Activated T-helper 1 cell treated with anti-CD3 and anti-CD28 coated beads, Interleukin-12 subunit alpha, Interleukin-12 subunit beta, Interleukin-2, Interleukin-4 antibody, amounts not matched to agents 30 ng/mL and 10 ng/mL and 1 ng/mL, durations not matched to agents 14 hours and 24 hours and 36 hours (primary cell): ENCODE measurements at regions not wholly inside any gene's neighbourhood (a gene's known extent, or its start where the extent isn't known, plus 50 kb on each side); places are given as distances from the start of the nearest gene placed in this dataset.
"Not testable (repeated sequence)": the region's sequence is repeated elsewhere in the genome, so short reads cannot be mapped to it uniquely, and the experiment has no call there.

Source experiments
- DNase-seq: peaks from one replicate; pipeline ENCODE4 v3.0.0; 2021; ENCODE audit warnings: low spot score
- H3K27ac Mint-ChIP-seq: one replicate; pipeline ENCODE4 v1.8.0; 2021; ENCODE audit warnings: mild to moderate bottlenecking, mixed read lengths
- H3K27me3 Mint-ChIP-seq: one replicate; pipeline ENCODE4 v1.8.0; 2022; ENCODE audit warnings: mild to moderate bottlenecking, moderate library complexity, mixed read lengths; ENCODE audit not compliant: insufficient read depth
- H3K36me3 Mint-ChIP-seq: one replicate; pipeline ENCODE4 v1.8.0; 2021; ENCODE audit warnings: low read depth, mixed read lengths
- H3K4me1 Mint-ChIP-seq: one replicate; pipeline ENCODE4 v1.8.0; 2021; ENCODE audit warnings: low read depth, mixed read lengths
- H3K4me3 Mint-ChIP-seq: one replicate; pipeline ENCODE4 v1.8.0; 2021; ENCODE audit warnings: mild to moderate bottlenecking, moderate library complexity, mixed read lengths
- H3K9me3 Mint-ChIP-seq: one replicate; pipeline ENCODE4 v1.8.0; 2021; ENCODE audit warnings: mixed read lengths
- intact Hi-C: fragments of 100-400 bp; cut with micrococcal nuclease; formaldehyde crosslinking; loops from one replicate; pipeline ENCODE4 v1.15.1; 2024

DNA sequence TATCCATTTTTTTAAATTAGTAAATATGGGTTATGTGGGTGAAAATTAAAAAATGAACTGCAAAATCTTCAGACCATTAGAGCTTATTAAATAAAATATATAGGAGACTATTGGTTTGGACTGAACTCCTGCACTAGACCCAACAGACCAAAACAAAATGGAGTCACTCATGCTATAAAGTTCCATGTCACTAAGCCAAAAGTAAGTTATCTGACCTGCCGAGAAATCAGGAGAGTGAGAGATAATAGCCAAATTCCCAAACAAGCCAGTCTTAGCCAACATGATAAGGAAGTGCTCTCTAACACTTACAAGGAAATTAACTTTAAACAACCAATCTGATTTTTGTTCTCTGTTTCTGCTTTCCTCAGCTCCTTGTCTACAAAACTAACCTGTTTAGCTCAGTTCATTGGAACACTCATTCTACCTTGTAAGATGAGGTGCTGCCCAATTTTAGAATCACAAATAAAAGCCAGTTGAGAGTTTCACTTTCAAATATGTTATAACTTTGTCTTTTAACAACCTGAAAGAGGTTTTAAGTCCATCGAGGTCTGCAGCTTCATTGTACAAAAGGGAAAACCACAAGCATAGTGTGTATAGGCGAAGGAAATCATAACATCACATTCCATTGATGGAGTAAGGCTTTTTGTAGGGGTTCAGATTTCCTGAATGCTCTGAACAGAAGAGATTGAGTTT is 220.5 kb downstream of the TENT5A start:
- no peak overlapping the region for H3K27ac Mint-ChIP-seq
- H3K27me3 Mint-ChIP-seq = no peaks in the 10 kb centered on the region
- no peaks in the 10 kb centered on the region for H3K4me1 Mint-ChIP-seq
- DNase-seq = no peak
- H3K9me3 Mint-ChIP-seq = no peaks in the 10 kb centered on the region
- H3K4me3 Mint-ChIP-seq = no peak overlapping the region
- intact Hi-C loops = no loop called here
- H3K36me3 Mint-ChIP-seq = no peaks in the 10 kb centered on the region

DNA sequence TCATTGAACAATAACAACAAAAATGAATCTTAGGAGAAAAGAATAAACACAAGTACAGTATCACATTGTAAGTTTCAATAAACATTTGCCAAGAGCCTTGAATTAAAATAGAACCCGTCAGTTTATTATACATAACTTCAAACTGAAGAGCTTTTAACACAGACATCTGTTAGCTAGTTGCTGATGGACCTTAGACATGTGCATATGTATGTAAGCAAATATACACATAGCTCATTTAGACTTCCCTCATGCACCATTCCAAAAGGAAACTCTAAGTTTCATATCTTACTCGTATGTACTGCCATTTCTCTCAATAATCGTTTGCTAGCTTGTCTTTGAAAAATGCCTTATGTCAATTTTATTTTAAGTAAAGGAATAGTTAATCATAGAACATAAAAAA is 235.0 kb downstream of the TENT5A start:
- H3K27ac Mint-ChIP-seq = no peak overlapping the region
- H3K9me3 Mint-ChIP-seq = no peaks in the 10 kb centered on the region
- H3K36me3 Mint-ChIP-seq = no peaks in the 10 kb centered on the region
- intact Hi-C loops = no loop called here
- no peaks in the 10 kb centered on the region for H3K27me3 Mint-ChIP-seq
- no peak overlapping the region for H3K4me3 Mint-ChIP-seq
- no peaks in the 10 kb centered on the region for H3K4me1 Mint-ChIP-seq
- DNase-seq = no peak

DNA sequence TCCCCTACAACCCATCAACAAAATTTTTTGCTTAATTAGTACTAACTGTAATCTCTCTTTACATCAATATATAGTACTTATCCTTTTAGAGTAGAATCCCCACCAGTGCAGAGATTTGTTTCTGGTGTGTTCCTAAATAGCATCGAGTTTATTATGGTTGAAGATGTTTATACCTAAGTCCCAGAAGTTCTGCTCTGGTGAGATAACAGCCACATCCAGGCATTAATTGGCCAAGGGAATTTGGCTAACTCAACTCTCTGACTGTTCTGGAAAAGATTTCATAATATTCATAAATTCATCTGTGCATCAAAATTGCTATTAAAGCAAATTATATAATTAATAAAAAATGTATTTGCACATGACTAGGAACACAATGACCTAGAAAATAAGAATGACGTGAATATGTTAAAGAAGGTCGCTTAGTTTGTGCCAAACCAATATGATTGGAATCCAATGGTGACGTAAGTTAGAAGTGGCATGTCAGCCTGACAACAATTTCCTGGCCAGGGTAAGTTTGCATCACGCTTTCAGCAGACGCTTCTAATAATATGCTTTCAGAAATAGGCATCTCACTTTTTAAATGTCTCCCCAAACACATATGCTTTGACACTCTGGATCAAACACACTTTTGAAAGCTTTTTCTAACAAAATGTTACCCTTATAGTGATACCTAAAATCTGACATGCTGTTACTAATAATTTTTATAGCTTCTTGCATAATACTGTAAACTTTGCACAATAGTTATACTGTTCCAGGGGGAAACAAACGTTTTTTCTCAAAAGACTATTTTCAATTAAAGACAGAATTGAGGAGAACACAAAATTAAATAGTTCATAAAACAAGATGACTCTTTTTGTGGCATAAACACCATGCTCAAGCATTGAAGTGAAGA is 236.7 kb downstream of the TENT5A start:
- Mint-ChIP-seq H3K9me3 (no peaks in the 10 kb centered on the region), H3K4me1 (no peaks in the 10 kb centered on the region), H3K27ac (no peak overlapping the region), H3K36me3 (no peaks in the 10 kb centered on the region), H3K27me3 (no peaks in the 10 kb centered on the region), H3K4me3 (no peak overlapping the region)
- DNase-seq = no peak
- intact Hi-C loops = no loop called here

DNA sequence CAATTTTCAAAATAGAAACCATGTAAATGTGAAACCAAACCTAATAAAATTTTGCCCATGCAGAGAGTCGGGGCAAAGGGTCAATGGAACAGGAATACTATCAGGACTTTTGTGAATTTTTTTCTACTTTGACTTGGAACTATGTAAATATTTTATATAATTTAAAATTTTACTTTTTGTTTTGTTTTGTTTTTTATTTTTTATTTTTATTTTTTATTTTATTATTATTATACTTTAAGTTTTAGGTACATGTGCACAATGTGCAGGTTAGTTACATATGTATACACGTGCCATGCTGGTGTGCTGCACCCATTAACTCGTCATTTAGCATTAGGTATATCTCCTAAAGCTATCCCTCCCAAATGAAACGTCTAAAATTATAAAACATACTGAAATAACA is 238.3 kb downstream of the TENT5A start:
- H3K27me3 Mint-ChIP-seq, intact Hi-C loops, H3K27ac Mint-ChIP-seq, H3K4me1 Mint-ChIP-seq, DNase-seq, H3K4me3 Mint-ChIP-seq, H3K9me3 Mint-ChIP-seq, H3K36me3 Mint-ChIP-seq: not testable (repeated sequence)

DNA sequence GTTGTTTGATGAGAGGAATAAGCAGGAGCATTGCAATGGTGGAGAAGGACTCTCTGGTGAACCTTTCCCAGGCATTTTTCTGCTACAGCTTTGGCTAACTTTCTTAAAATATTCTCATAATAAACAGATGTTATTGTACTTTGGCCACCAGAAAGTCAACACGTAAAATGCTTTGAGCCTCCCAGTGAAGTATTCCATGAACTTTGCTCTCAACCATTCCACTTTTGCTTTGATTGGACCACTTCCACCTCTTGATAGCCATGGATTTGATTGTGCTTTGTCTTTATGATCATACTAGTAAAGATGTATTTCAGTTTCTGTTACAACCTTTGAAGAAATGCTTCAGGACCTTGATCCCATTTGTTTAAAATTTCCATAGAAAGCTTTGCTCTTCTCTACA is 241.1 kb downstream of the TENT5A start:
- Mint-ChIP-seq H3K9me3 (no peaks in the 10 kb centered on the region), H3K4me3 (no peak overlapping the region), H3K27ac (no peak overlapping the region), H3K36me3 (no peaks in the 10 kb centered on the region), H3K27me3 (no peaks in the 10 kb centered on the region), H3K4me1 (no peaks in the 10 kb centered on the region)
- intact Hi-C loops = no loop called here
- no peak for DNase-seq

DNA sequence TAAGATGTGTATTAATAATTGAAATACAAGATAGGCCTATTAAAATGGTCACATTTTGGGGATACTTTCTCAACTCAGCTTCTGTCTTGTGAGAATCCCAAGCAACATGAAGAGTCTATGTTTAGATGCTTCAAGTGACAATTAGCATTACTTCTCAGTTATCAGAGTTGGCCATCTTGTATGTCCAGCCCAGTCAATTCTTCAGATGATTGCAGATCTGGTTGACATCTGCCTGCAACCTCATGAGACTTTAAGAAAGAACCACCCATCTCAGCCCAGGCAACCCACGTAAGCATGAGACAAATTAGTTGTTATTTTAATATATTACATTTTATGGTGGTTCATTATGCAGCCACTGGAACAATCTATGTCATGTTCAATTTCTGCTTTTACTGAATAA is 256.5 kb downstream of the TENT5A start:
- Mint-ChIP-seq H3K4me3 (no peak overlapping the region), H3K4me1 (no peaks in the 10 kb centered on the region)
- intact Hi-C loops = no loop called here

DNA sequence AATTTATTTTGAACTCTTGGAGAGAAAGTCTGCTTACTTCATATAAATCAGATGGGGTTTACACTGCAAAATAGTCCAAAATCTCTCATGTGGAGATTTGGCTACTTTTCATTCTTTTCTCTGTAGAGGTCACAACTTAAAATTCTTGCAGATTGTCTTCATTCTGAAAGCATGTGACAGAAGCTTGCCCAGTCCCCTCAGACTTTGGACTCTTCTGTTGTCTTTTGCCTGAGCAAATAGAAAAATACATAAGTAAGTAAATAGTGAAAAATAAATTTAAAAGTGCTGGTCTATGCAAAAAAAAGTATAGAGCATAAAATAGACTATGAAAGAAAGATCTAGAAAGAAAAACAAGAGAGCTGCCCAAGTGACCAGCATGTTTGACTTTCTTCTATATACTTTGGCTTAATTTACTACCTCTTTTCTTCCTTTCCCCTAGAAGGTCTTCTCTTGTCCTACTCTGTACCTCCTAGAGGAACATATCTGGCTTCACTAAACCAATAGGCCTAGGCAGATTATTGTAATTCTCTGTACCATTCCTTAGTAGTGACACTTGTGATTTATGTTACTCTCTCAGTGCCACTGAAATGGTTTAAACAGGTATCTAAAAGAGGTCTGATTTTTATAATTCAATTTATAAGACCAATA is 260.9 kb downstream of the TENT5A start:
- intact Hi-C loops = no loop called here
- H3K27me3 Mint-ChIP-seq = no peaks in the 10 kb centered on the region
- no peak for DNase-seq

More for the DNA sequence above, 256.5 kb downstream of the TENT5A start:
- Mint-ChIP-seq H3K36me3 (no peaks in the 10 kb centered on the region), H3K27me3 (no peaks in the 10 kb centered on the region), H3K27ac (no peak overlapping the region), H3K9me3 (peaks cover 7% of the 10 kb centered on the region)
- no peak for DNase-seq

DNA sequence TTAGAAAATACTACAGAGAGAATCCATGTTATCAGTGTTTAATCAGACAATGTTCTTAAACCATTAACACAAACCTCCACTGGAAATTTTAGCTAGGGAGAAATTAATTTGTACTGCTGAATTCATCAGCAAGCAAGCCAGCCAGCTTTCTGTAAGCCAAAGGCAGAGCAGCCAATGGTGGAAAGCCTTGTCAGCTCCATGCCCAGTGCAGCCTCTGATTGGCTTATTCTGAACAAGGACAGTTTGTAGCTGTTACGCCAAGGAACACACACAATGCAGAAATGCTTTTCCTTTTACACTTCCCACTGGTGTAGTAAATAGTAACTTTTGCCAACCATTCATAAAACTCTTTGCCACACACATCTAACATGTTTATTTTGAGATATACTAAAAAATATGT is 265.0 kb downstream of the TENT5A start:
- Mint-ChIP-seq H3K4me1 (no peaks in the 10 kb centered on the region), H3K27me3 (no peaks in the 10 kb centered on the region), H3K36me3 (no peaks in the 10 kb centered on the region), H3K9me3 (no peaks in the 10 kb centered on the region), H3K4me3 (no peak overlapping the region), H3K27ac (no peak overlapping the region)
- no peak for DNase-seq
- intact Hi-C loops = no loop called here

More for the DNA sequence above, 260.9 kb downstream of the TENT5A start:
- H3K9me3 Mint-ChIP-seq = no peaks in the 10 kb centered on the region
- H3K36me3 Mint-ChIP-seq = no peaks in the 10 kb centered on the region
- no peak overlapping the region for H3K27ac Mint-ChIP-seq
- H3K4me1 Mint-ChIP-seq = no peaks in the 10 kb centered on the region
- H3K4me3 Mint-ChIP-seq = no peak overlapping the region

DNA sequence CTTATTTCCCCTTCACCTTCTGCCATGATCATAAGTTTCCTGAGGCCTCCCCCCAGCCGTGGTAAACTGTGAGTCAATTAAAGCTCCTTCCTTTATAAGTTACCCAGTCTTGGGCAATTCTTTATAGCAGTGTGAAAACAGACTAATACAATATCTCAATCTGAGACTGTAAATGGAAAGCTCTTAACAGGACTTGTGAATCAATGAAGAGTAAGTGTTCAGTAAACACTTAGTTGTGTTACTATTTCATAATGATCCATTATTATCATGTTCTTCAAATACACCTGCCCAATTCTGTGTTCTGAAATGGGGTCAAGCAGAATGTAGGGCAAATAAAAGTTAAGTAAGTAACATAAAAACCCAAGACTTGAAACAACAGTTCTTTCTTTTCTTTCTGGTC is 266.2 kb downstream of the TENT5A start:
- H3K4me3 Mint-ChIP-seq = no peak overlapping the region
- H3K9me3 Mint-ChIP-seq = no peaks in the 10 kb centered on the region
- intact Hi-C loops = no loop called here
- H3K27ac Mint-ChIP-seq = no peak overlapping the region
- DNase-seq = no peak
- H3K36me3 Mint-ChIP-seq = no peaks in the 10 kb centered on the region
- H3K4me1 Mint-ChIP-seq = no peaks in the 10 kb centered on the region
- H3K27me3 Mint-ChIP-seq = no peaks in the 10 kb centered on the region

DNA sequence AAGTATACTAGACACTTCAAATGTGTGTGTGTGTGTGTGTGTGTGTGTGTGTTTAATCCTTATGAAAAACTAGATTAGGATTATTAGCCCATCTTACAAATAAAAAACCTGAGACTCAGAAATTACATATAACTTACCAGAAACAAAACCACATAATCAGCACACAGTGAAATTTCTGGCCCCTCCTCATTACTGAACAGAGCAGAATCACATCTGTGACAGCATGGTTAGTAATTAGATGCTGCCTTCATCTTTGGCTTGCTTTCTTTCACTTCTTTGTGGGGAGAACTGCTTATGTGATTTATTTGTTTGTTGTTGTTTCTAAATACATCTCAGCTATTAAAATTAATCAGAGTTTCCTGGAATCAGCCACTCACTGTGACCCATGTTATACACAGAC is 267.1 kb downstream of the TENT5A start:
- Mint-ChIP-seq H3K27ac (no peak overlapping the region), H3K9me3 (no peaks in the 10 kb centered on the region), H3K27me3 (no peaks in the 10 kb centered on the region), H3K36me3 (no peaks in the 10 kb centered on the region), H3K4me1 (no peaks in the 10 kb centered on the region), H3K4me3 (no peak overlapping the region)
- no peak for DNase-seq
- intact Hi-C loops = no loop called here

DNA sequence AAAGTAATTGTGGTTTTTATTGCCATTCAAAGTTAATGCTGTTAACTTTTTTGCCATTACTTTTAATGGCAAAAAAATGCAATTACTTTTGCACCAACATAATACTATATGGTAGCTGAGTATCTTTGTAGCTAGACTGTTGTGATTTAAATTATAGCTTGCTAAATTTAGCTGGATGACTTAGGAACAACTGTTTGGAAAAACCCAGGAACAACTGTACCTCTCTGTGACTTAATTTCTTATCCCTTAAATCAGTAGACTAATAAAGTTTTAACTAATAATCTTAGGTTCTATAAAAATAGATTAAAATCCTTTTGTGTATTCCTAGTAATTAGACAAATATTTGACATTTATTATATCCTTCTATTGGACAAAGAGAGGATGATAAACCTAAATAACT is 268.2 kb downstream of the TENT5A start:
- Mint-ChIP-seq H3K9me3 (no peaks in the 10 kb centered on the region), H3K4me1 (no peaks in the 10 kb centered on the region), H3K27ac (no peak overlapping the region), H3K27me3 (no peaks in the 10 kb centered on the region), H3K4me3 (no peak overlapping the region), H3K36me3 (no peaks in the 10 kb centered on the region)
- intact Hi-C loops = no loop called here
- DNase-seq = no peak

DNA sequence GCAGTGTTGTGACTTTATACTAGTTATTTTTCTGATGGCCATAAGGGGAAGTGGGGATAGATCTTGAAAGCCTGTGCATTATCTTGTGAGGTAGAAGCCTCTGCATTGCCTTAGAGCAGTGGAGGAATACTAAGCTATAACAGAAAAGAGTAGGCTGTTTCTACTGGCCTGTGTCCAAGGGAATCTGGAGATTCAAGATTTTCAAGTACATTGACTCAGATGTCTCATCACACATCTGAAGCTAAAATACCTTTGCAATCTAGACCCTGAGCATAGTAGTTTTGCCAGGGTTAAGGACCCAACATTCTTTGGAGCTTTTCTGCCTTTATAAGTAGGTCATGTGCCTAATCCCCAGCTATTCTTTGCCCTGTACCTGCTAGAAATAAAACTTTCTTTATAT is 272.3 kb downstream of the TENT5A start:
- H3K4me3 Mint-ChIP-seq = no peak overlapping the region
- H3K27me3 Mint-ChIP-seq = no peaks in the 10 kb centered on the region
- no peaks in the 10 kb centered on the region for H3K4me1 Mint-ChIP-seq
- H3K36me3 Mint-ChIP-seq = no peaks in the 10 kb centered on the region
- no peak overlapping the region for H3K27ac Mint-ChIP-seq
- DNase-seq = no peak
- H3K9me3 Mint-ChIP-seq = no peaks in the 10 kb centered on the region
- intact Hi-C loops = no loop called here

DNA sequence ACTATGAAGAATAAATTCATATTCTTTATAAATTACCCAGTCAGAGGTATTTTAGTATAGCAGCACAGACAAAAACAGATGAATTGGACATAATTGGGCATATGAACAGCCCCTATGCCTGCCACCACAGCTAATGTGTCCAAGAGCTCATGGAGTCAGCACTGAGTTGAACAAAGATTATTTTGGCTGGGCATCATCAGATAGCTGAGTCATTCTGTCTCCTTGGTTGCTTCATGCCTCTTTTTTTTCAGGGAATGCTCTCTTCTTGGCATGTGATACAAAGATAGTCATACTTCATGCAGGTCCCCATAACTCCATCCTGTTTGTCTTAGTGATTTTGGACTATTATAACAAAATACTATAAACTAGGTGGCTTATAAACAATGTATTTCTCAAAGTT is 275.6 kb downstream of the TENT5A start:
- no peaks in the 10 kb centered on the region for H3K27me3 Mint-ChIP-seq
- H3K36me3 Mint-ChIP-seq = no peaks in the 10 kb centered on the region
- no peaks in the 10 kb centered on the region for H3K4me1 Mint-ChIP-seq
- H3K9me3 Mint-ChIP-seq = no peaks in the 10 kb centered on the region
- DNase-seq = no peak
- no peak overlapping the region for H3K4me3 Mint-ChIP-seq
- intact Hi-C loops = no loop called here
- H3K27ac Mint-ChIP-seq = no peak overlapping the region
